GM21723 (cell line): ENCODE measurements at regions not wholly inside any gene's neighbourhood (a gene's known extent, or its start where the extent isn't known, plus 50 kb on each side); places are given as distances from the start of the nearest gene placed in this dataset.
"Not testable (repeated sequence)": the region's sequence is repeated elsewhere in the genome, so short reads cannot be mapped to it uniquely, and the experiment has no call there.

ENCODE experiments used
- ATAC-seq: cut with Tn5 transposase; IDR thresholded peaks from one replicate; pipeline ENCODE4 v1.9.1; 2021; ENCODE audit warnings: mild to moderate bottlenecking, moderate library complexity; ENCODE audit not compliant: unreplicated experiment

DNA sequence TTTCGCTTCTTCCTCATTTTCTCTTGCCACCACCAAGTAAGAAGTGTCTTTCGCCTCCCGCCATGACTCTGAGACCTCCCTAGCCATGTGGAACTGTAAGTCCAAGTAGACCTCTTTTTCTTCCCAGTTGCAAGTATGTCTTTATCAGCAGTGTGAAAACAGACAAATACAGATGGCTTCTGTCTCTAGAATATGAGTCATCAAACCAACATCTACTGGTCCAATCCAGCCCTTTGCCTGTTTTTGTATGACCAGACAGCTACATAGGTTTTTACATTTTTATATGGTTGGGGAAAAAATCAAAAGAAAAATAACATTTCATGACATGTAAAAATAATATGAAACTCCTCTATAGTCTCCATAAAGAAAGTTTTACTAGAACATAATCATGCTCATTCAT, 118.7 kb upstream of the PTPRG start:
- ATAC-seq, result no peak

DNA sequence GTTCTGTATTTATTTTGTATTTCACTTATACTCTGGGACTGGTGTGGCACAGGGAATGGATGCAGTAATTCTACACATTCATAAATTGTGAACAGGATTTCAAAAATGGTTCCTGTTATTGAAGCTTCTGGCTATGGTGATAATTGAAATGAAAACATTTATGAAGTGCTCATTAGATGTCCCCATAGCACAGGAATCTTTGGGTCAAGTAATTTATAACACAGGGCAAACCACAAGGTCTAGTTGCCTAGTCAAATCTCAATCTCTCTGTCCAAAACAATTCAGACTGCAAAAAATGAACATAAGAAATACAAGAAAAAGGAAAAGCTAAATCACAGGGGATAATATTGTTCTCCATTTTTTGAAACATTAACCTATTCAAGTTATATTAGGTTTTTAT, 117.5 kb upstream of the PTPRG start:
- no peak for ATAC-seq

GRCh38 chr3:61444782-61445181, 116.6 kb upstream of the PTPRG start:
- no peak for ATAC-seq

GRCh38 chr3:61445924-61446323, 115.4 kb upstream of the PTPRG start:
- no peak for ATAC-seq

DNA sequence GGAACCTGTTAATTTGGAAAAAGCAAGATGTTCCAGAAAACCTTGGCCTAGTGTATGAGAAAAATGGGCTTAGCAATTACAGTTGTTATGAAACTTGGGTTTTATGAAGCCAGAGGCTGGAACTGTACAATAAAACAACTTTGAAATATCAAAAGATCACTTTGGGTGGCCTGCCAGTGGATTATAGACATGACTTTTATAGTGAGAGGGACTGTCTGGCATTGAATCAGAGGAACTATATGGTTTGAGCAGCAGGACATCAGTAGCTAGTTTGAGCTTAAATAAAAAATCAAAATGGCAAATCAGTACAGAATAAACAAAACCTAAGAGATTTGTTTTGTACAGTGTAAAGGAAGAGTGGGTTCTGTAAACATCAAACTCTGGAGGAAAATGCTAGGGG, 115.0 kb upstream of the PTPRG start:
- no peak for ATAC-seq

DNA sequence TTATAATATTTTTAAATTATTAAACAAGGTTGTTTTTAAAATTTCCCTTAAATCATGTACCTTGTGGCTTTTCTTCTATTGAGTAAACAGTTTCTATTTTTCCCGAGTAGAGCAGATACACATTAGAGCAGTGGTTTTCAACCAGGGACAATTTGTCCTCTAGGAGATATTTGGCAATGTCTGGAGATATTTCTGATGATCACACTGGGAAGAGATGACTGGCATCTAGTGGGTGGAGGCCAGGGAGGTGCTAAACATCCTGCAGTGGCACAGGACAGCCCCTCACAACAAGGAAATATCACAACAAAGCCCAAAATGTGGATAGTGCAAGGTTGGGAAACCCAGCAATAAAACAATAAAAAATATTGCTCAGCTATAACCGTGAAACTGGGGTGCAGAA, 113.0 kb upstream of the PTPRG start:
- ATAC-seq, result no peak

- ATAC-seq, result no peak
Observed at GRCh38 chr3:61449327-61450040, 111.9 kb upstream of the PTPRG start.

- no peak for ATAC-seq
Observed at GRCh38 chr3:61450866-61451265, 110.5 kb upstream of the PTPRG start.

DNA sequence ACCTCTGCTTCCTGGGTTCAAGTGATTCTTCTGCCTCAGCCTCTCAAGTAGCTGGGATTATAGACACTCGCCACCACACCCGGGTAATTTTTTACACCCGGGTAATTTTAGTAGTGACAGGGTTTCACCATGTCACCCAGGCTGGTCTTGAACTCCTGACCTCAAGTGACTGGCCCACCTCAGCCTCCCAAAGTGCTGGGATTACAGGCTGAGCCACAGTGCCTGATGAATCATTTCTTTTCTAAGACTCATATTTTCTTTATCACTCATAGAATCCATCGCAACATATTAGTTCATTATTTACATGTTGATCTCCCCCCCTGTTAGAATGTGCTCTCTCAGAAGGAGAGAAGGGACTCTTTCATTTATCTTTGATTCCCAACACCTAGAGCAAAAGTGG, 109.5 kb upstream of the PTPRG start:
- ATAC-seq, result no peak

GRCh38 chr3:61452535-61453090, 108.8 kb upstream of the PTPRG start:
- ATAC-seq, result no peak

DNA sequence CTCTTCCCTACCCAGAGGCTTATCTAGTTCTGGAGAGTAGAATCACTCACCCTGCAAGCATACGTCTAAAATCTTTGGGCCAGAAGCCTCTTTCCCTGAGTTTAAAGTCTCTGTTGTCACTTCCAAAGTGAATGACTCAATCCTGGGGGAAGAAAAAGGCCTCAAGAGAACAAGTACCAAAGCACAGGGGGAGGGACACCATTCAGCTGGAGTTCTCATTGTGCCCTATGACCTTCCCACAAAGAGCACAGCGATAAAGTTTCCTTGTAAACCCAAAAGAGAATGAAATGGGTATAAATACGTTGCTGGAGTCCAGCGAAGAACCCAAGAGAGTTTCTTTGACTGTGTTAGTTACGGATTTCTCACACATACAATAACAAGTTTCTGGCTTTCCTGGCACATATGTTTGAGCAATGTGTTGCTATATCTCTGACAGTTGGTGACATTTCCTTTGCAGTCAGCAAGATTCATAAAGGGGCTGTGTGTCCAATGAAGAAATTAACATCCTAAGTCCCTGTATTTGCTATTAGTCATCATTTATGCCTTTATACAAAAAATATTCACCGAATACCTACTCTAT, 107.3 kb upstream of the PTPRG start:
- ATAC-seq, result no peak

- no peak for ATAC-seq
Observed at GRCh38 chr3:61454801-61455200, 106.6 kb upstream of the PTPRG start.

DNA sequence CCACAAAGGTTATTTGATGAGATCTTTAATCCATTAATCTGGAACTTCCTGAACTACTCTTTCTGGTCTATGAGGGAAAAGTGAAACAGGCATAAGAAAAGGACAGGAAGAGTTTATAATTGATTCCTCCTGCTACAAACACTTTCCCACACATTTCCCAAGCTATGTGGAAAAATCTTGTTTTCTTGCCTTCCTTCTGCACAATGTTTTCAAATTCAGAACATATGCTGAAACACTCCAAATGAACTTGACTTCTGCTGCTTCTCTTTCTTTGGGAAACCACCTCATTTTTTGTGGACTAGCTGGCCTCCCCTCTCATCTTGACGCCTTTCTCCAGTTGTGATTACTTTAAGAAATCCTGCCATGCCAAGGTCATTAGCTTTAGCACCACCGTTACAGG, 100.7 kb upstream of the PTPRG start:
- no peak for ATAC-seq

- ATAC-seq, result no peak
Observed at GRCh38 chr3:61463191-61463590, 98.2 kb upstream of the PTPRG start.

DNA sequence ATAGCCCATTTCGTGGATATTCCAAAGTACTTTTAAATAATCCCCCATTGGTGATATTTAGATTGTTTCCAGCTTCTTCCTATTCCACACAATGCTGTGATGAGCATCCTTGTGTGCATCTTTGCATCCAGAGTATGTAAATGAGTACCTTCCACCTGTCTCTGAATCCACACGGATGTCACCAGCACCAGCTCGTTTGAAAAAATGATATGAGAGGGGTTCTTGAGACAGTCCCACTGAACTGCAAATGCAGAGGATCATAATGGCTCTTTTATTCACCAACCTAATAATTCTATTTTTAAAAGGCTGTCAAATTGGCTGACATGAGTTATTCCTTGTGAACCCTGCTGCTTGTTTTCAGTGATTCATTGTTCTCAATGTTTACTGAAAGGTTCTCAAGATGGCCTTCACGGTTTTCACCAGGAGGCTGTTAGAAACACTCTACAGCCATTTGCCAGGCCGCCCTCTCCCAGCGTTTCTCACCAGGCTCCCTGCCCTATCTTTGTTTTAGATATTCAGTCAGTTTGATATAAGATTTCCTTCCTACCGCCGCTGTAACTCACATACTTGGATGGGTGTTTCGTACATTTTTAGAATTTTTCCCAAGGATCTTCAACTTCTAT, 96.7 kb upstream of the PTPRG start:
- ATAC-seq, result no peak

DNA sequence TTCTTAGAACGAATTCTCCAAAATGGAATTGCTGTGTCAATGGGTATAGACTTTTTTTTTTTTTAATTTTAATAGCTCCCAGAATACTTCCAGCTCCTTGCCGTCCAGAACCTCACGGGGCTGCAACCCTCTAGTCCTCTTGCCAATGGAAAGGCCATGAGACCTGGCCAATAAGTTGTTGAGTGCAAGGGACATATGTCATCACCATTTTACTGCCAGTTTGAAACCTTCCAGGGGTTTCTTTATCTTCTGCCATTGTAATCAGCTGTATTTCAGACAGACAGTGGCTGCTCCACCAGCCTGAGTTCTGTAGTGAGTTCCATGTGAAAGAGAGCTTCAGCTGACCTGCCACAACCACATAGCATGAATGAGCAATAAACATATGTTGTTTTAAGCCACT, 95.0 kb upstream of the PTPRG start:
- no peak for ATAC-seq

- ATAC-seq, result no peak
Observed at GRCh38 chr3:61483997-61484396, 77.4 kb upstream of the PTPRG start.

GRCh38 chr3:61493339-61493738, 68.0 kb upstream of the PTPRG start:
- ATAC-seq, result no peak

GRCh38 chr3:61494309-61494708, 67.1 kb upstream of the PTPRG start:
- ATAC-seq, result not testable (repeated sequence)

- ATAC-seq, result no peak
Observed at GRCh38 chr3:61497463-61497862, 63.9 kb upstream of the PTPRG start.

- ATAC-seq, result no peak
Observed at GRCh38 chr3:61505197-61505596, 56.2 kb upstream of the PTPRG start.

GRCh38 chr3:61507946-61508345, 53.4 kb upstream of the PTPRG start:
- ATAC-seq, result no peak
